Activated CD4-positive, CD25-positive, alpha-beta regulatory T cell treated with anti-CD3 and anti-CD28 coated beads, Interleukin-2, amount 50 U/mL, for 72 hours (primary cell): ENCODE measurements at regions not wholly inside any gene's neighbourhood (a gene's known extent, or its start where the extent isn't known, plus 50 kb on each side); places are given as distances from the start of the nearest gene placed in this dataset.
"Not testable (repeated sequence)": the region's sequence is repeated elsewhere in the genome, so short reads cannot be mapped to it uniquely, and the experiment has no call there.

Source experiments
- DNase-seq: peaks from one replicate; pipeline ENCODE4 v3.0.0; 2021

DNA sequence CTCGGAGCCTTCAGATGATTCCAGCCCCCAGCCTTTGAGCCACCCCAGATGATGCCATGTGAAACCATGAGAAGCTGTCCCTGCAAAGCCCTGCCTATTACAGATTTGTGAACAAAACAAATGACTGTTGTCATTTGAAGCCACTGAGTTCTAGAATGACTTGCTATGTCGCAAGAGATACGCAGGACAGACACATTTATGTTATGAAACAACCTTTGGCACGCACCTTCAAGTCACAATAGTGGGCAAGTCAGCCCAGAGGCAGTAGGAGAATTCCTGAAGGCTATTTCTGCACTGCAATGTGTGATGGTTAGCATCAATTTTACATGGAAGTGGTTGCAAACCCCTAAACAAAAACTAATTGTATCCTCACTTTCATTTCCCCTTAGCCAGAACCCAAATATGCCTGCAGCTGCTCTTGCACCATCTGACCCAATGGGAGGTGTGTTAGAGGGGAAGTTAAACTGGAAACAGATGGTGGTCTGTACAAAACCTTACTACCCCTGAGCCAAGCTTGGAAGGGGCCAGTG lies 174.4 kb upstream of the ATP6AP2 start:
- DNase-seq, result no peak

DNA sequence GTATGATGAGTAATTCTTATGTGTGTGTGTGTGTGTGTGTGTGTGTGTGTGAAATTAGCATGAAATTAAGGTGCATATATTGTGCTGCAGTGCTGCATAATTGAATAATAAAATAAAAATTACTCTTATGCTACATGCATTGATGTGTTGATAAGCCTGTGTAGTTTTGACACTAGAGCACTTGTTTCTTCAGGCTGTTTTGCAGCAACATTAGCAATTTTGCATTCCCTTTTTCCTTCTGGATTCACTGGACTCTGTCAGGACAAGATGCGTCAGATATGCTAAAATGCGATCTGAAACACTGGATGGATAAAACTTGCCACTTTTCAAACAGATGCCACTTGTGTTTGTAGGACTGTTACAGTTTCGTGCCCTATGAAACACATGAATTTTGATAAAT lies 175.4 kb upstream of the ATP6AP2 start:
- no peak for DNase-seq

DNA sequence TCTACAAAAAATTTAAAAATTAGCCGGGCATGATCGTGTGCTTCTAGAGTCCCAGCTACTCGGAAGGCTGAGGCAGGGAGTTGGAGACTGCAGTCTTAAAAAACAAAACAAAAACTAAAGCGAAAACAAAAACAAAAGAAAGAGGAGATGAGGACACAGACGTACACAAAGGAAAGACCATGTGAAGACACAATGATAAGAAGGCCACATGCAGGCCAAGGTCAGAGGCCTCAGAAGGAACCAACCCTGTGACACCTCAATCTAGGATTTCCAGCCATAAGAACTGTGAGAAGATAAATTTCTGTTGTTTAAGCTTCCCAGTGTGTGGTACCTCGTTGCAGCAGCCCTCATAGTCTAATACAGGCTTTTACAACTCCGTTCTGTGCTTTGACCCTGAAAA lies 177.0 kb upstream of the ATP6AP2 start:
- no peak for DNase-seq

DNA sequence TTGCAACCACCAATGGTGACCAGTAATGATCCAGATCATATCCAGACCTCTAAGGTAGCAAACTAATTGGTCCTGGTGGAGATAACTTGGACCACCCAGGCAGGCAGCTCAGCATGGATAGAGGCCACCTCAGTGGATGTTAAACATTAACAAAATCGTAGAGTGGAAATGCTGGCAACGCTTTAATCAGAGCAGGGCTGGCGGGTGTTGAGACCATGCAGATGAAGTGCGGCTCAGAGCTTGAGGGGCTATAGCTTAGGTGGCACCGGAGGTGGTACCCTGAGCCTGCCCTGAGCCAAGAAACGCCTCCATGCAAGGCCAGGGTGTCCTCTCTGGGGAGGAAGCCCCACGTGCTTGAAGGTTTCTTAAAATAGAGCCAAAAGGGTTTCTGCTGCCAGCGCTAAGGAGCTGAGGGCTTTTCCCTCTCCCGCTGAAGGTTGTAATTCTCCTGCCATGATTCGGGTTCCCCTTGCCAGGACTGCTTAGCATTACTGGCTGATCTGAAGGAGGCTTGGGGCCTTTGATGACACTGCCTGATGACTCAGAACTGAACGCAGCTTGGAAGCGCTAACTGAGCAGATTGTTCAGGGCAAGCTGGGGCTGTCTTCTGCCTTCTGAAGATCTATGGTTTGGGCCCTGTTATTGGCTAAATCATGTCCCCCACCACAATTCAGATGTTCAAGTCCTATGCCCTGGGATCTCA lies 177.8 kb upstream of the ATP6AP2 start:
- DNase-seq, result no peak

DNA sequence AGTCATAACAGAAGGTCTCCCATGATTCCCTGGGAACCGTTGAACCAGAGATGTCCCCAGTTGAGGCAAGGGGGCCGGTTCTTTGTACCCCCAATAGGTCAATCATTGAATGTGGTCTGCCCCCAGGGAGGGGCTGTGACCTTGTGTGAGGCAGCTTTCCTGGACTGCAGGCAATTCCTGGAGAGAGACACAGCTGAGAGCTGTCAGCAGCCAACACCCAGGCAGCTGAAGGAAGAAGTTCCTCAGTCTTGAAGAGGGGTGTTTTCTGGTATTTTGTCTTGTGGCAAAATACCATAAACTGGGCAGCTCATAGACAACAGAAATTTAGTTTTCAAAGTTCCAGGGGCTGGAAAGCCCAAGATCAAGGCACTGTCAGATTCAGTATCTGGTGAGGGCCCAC lies 185.7 kb upstream of the ATP6AP2 start:
- DNase-seq, result no peak

DNA sequence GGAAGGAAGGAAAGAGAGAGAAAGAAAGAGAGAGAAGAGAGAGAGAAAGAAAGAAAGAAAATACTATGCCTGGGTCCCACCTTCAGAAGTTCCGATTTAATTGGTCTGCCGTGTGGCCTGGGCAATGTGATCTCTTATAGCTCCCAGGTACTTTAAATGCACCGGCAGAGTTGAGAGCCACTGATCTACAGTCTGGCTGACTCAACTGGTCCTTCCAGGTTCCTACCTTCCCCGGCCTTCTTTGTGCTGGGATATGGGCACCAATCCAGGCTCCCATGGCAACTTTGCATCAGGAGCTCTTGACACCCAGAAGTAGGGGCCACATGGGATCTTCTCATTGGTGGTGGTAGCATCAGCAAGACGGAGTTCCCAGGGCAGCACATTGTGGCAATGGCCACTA lies 186.5 kb upstream of the ATP6AP2 start:
- DNase-seq, result no peak

DNA sequence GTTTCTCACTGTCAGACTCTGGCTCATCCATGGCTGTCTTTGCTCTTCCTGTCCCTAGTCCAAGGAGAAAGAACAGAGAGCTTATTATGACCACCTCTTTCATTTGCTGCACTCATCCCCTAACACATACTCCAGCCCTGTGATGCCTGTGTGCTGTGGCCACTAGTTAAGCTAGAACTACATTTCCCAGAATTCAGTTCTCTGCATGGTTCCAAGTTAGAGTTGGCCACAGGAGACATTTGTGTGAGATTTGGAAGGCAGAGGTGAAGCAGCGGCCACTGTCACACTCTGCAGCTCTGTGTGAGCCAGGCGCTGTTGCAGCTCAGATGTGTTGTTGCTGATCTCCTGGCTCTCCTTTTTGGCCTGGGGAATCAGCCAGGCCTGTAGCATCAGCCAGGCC lies 188.2 kb upstream of the ATP6AP2 start:
- DNase-seq, result no peak

DNA sequence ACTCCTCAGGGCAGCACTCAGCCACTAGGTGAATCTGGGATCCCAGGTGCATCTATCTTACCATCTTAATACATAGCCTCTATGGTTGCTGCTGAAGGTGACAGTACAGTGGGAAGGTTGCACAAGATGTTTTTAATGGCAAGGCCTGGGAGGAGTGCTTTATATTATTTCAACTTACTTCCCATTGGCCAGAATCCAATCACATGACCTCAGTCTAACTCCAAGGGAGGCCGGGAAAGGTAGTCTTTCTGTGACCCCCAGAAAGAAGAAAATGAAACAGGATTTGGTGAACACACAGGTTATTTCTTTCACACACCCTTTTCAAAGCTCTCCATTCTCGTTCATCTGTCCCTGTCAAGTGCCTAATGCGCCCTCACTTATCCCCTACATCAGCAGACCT lies 189.1 kb upstream of the ATP6AP2 start:
- DNase-seq, result no peak

DNA sequence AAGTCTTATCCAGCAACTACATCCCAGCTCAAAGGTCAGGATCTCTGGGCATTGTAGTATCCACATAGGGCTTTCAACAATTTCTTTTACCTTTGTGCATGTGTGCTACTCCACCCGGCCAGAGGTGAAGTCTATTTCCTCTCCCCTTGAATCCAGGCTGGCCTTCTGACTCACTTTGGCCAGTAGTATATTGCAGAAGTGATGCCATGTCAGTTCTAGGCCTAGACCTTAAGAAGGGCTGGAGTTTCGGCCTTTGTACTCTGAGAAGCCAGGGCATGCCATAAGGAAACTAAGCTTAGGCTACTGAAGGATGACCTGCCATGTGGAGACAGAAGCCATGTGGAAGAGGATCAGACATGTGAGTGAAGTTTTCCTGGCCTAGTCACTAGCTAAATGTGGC lies 191.2 kb upstream of the ATP6AP2 start:
- DNase-seq, result no peak

DNA sequence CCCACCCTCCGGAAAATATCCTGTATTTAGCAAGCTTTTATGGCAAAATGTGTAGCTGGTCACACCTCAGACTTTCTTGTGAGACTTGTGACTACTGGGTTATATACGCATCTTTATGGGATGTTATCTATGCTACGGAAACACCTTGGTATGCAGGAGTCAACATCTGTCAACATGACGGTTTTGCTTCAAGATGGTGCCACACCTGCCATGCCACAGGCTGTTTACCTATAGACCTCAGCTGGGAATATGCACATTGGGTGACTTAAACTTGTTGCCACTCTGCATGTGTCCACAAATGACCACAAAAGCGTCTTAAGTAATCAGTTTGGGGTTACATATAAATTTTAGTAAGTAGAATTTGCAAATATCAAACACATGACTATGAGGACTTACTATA lies 192.3 kb upstream of the ATP6AP2 start:
- DNase-seq, result no peak

DNA sequence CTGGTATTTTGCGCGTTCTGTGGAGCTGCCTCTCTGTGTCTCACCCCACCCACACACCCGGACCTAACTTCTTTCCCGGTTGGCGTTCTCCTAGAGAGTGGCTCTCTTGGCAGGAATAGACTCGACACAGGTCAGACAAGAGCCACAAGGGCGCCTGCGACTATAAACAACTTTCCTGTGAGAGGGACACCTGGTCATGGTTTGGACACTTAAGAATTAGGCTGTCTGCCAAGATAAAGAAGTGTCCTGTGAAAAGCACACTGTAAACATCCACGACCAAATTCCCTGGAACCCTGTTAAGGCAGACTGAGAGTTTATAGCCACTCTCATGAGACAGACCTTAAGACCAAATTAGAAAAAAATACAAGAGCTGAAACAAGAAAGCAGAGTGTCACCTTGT lies 192.9 kb upstream of the ATP6AP2 start:
- not testable (repeated sequence) for DNase-seq

DNA sequence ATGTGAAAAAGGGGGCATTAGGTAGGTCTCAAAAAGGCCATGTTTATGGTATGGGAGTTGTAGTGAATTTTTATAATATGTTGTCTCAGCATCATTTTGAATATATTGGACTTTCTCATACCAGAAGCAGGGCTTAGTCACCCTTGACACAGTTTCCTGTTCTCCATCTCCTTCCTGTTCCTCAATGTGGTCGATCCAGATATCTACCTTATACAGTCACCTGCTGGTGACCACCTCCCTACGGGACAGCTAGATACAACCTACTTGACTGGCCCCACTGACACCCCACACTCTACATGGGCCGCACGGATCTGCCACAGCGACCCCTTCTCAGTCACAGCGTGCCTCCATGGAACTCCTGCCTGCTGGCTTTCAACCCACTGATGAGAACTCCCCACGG lies 193.5 kb upstream of the ATP6AP2 start:
- not testable (repeated sequence) for DNase-seq

DNA sequence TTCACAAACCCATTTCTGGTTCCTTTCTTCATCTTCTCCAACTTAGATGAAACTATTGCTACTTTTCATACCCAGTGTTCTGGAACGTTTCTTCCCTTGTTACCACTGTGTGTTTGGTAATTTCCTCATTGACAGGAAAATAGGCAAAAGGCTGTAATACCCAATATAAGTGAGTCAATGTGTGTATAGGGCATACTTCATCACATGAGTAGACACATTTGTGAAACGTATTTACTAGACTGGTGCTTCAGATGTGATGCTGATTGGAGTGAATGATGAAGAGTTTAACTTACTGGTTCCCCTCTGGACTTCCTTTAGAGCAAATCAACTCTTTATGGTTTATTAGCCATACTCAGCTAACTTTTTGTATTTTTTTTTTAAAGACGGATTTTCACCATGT lies 195.1 kb upstream of the ATP6AP2 start:
- DNase-seq, result no peak

DNA sequence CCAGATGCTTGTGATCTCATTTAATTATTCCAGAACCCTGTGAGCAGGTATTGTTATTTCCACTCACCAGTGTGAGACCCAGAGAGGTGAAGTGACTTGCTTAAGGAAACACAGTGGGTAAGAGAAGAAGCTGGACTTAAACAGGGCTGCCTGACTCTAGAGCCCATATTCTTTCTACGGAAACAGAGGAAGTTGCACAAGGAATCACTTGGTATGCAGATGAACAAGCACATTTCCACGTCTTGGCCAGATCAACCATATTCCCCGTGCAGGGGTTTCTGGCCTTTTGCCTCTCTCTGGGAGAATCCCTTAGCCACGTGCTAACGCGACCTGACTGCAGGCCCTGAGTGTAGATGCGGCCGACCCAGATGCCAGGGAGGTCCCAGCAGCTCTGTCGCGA lies 195.5 kb upstream of the ATP6AP2 start:
- DNase-seq, result no peak

DNA sequence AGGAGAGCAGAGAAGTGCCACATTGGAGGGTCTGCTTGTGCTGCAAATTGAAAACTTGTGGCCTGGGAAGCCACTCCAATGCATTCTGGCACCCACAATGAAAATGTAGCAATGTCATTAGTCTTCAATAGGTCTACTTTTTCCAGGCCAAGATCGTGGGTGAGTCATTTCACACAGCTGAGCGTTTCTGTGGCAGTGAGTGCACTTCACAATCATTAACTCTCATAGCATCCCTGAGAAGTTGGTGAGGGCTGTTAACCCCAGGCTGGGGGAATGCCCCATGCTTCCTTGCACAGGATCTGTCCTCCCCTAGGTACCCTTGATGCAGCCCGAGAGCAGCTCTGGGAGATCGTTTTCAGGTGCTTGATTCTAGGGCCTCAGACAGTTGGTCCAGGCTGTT lies 196.8 kb upstream of the ATP6AP2 start:
- DNase-seq, result no peak

DNA sequence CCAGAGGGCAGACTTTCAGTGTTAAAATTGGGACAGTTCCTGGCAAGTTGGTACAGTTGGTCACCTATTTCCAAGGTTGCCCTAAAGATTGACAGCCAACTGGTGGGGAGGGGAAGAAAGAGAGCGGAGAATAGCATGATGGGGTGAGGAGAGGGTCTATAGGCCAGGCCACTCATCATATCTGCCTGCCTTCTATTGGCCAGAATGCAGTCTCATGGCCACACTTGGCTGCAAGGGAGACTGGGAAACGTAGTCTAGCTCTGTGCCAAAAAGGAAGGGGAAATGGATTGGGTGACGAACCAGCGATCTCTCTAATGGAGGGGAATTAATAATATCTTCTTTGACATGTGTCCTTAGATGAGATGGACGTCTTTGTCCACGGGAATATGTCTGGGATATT lies 197.4 kb upstream of the ATP6AP2 start:
- DNase-seq, result no peak

DNA sequence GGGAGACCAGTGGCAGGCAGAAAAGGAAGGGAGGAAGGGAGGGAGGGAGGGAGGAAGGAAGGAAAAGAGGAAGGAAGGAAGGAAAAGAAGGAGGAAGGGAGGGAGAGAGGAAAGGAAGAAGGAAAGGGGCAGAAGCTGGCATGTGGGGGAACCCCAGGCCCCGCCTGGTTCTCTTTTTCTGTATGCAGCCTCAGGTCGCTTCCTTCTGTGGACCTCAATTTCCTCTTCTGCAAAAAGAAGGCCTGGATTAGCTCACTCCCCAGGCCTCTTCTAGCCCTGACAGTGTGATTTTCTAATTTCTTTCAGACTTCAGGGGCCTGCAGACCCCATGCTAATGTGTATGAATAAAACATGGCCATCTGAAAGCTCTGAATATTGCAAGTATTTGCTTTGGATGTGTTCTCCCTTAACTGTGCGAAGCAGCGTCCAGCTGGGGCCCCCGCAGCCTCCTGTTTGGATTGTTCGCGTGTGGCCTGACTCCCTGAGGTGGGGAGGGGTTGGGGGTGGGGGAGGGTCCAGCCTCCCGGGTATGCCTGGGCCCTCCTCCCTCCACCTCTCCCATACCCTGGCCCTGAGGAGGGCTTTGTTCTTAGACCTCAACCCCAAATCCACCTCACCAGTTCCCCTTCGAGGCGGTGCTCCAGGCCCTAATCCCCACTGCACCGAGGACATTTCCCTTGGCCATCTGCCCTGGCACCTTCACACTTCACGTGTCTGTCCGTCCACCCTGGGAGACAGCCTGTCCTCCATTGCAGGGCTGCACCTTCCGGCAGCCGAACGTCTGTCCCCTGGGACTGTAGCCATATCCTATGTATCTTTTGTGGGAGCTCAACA lies 199.9 kb upstream of the ATP6AP2 start:
- no peak for DNase-seq

DNA sequence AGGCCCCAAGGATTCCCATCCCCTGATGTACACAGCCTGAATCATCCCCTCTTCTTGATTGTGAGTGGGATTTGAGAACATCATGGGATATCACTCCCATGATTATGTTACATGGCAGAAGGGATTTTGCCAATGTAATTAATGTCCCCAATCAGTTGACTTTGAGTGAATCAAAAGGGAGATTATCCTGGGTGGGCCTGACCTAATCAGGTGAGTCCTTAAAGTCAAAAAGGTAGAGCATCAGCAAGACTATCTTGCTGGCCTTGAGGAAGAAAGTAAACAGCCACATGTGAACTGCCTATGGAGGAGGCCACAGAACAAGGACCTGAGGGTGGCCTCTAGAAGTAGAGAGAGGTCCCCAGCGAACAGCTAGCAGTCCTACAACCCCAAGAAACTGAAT lies 203.1 kb upstream of the ATP6AP2 start:
- no peak for DNase-seq

DNA sequence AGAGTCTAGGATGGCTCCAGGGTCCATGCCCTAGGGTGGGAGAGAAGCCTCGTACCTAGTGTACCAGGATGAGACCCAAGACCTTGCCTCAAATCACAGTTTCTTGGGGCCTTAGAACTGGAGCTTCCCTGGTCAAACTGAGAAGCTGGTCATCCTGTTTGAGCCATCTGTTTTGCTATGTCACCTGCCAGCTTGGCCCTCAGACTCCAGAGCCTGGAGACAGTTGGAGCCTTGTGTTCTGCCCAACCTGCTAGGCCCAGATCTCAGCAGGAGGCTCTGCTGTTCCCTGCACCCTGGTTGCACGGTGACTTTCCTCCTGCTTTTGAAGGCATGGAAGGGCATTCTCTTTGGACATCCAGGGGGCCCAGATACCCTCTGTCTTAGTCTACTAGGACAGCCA lies 206.3 kb upstream of the ATP6AP2 start:
- DNase-seq, result no peak

DNA sequence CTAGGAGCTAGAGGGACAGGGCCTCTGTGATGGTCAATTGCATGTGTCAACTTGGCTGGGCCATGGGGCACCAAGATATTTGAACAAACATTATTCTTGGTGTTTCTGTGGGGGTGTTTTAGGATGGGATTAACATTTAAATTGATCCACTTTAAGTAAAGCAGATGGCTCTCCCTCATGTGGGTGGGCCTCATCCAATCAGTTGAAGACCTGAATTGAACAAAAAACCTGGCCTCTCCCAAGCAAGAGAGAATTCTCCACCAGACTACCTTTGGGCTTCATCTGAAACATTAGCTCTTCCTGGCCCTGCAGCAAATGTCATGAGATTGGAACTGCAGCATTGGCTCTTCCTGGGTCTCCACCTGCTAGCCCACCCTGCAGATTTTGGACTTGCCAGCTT lies 207.1 kb upstream of the ATP6AP2 start:
- DNase-seq, result no peak

DNA sequence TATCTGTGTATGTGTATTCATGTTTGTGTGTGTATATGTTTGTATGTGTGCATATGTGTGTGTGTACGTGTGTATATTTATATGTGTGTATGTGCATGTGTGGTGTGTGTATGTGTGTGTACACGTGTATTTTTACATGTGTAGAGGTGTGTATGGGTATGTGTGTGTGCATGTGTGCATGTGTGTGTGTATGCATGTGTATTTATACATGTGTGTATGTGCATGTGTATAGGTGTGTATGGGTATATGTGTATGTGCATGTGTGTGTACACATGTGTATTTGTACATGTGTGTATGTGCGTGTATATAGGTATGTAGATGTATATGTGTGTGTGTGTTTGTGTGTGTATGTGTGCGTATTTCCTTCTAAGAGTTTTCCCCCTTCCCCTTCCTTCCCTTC lies 207.7 kb upstream of the ATP6AP2 start:
- no peak for DNase-seq

DNA sequence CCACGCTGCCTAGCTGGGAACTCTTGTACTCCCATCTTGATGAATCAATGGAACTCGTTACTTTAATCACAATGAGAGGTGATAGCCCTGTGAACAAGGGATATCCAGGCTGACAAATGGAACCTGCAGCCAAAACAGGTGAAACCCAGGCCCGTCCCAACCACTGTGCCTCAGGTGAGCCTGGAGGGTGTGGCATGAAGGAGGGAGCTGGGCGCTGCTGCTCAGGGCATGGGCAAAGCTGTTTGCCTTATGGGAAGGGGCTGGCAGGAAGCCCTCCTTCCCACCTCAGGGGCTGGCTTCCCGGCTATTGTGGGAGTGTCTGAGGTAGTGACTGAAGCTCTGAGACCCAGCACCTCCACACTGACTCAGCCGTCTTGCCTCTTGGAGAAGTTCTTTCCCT lies 209.4 kb upstream of the ATP6AP2 start:
- no peak for DNase-seq

DNA sequence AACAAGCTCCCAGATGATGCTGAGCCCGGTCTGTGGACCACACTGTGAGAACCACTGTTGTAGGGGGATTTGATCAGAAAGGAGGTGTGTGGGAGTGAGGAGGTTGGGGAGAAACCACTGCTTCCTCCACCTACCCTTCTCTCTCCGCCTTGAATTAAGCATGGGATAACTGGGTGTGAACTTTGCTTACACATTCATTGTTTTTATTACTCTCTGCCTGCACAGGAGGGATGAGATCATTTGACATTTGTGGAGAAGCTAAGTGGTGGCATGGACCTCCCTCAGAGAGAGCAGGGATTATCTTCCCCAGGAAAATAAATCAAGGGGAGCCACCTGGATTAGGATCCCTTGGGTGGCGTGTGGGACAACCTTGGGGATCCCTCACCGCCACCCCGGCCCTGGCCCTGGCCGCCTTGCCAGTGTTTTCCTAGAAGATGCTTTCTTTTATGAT lies 212.1 kb upstream of the ATP6AP2 start:
- no peak for DNase-seq

DNA sequence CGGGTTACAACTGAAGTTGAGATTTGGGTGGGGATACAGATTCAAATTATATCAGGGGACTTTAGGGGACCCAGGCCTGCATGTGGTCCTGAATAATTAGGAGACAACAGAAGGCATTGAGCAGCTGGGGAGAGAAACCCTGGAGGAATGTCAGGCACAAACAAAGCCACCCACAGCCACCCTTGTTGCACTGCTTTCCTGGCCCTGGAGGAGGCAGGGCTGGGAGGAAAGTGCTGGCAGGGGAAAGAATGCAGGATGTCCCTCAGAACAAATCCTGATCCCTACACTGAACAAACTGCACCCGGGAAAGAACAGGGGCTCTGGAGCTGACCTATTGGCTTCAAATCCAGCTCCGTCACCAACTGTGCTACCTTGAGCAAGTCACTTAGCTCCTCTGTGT lies 214.1 kb upstream of the ATP6AP2 start:
- DNase-seq, result no peak
